UCSD-AML1 (cell line): ENCODE measurements at regions not wholly inside any gene's neighbourhood (a gene's known extent, or its start where the extent isn't known, plus 50 kb on each side); places are given as distances from the start of the nearest gene placed in this dataset.

Source experiments
- DNase-seq: peaks from one replicate; lab custom pipeline; 2025; ENCODE audit not compliant: unreplicated experiment; lab: John Stamatoyannopoulos, UW

DNA sequence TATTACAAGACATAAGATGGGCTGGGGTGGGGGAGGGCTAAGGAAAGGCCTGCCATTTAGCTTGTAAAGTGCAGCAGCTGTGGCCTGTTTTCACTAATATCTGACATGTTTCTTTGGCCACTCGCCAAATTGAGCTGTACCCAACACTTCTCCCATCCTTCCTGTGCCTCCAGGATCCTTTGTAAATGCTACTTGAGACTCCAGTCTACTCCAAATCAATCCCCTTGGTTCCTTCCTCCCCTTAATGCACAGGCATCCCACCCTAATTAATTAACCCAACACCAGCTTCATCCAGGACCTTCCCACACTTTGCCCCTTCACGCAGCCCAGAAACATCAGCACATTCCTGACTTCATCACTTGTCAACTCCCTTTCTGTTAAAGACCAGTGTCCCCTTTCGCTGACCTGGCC lies 55.0 kb upstream of the TCF21 start:
- DNase-seq = no peak

DNA sequence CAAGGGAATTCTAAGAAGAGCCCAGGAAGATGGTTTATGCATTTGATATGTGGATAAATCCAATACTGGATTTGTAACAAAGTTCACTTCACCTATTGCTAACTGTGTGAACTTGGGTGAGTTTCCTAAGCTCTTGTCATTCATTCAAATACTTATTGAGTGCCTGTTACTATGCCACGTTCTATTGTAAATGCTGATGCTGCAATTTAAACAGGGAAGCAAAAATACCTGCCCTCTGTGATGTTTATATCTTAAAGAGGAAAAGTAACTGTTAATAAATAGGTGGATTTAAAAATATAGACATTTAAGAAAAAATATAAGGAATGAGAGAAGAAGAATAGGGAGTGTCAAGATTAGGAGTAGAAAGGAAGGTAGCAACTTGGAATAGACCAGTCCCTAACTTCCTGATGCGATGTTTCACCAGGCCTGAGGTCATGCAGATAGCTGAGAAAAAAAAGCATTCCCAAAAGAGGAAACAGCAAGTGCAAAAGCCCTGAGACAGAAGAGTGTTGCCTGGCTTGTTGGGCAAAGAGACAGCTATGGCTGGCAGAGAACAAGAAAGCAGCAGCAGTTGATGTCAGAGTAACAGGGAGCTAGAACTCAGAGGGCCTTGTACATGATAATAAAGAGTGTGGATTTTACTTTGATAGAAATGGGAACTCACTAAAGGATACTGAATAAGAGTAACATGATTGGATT lies 54.3 kb upstream of the TCF21 start:
- no peak for DNase-seq

DNA sequence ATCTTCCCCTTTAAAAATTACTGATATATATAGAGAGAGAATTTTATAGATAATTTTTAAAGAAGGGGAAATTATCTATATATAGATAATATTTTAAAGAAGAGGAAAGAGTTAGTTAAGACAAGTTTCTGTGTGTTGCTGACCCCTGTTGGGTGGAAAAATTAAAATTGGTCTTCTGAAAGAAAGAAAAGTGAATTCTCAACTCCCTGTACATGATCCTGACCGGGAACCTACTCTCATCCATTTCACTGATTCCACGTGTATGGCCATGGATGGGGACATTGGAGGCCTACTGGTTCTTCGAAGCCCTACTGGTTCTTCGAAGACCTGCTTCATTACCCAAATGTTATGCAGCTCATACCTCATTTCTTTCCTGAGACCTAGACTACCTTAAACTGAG lies 53.0 kb upstream of the TCF21 start:
- no peak for DNase-seq

DNA sequence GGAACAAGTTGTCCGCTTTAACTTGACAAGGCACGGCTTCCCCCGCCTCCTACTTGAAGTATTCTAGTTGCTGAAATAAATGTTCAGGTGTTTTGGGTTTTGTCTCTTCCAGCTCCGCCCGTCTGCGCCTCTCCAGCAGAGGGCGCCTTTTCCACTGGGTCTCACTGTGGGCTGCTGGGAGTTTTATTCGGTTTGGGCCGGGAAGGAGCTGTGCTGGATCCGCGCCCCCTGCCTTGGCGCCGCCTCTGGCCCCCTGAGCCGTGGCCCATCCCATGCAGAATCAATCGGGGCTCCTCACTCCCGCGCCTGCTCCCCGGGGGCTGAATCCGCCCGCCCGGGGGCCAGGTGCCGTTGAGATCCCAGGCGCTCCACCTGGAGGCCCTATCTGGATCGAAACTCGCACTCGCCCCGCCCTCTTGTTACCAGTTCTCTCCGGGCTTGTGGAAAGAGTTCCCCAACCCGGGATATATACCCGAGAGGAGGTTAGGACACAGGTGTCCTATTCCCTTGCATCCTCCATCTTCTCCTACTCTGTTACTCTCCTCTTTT lies 51.0 kb upstream of the TCF21 start:
- DNase-seq = peak; percentile 70
